Stromal cell of bone marrow (primary cell): ENCODE measurements at regions not wholly inside any gene's neighbourhood (a gene's known extent, or its start where the extent isn't known, plus 50 kb on each side); places are given as distances from the start of the nearest gene placed in this dataset.
"Not testable (repeated sequence)": the region's sequence is repeated elsewhere in the genome, so short reads cannot be mapped to it uniquely, and the experiment has no call there.

Experiments used
- DNase-seq: peaks from one replicate; pipeline ENCODE4 v3.0.0-alpha.2; 2012; ENCODE audit warnings: low read depth

DNA sequence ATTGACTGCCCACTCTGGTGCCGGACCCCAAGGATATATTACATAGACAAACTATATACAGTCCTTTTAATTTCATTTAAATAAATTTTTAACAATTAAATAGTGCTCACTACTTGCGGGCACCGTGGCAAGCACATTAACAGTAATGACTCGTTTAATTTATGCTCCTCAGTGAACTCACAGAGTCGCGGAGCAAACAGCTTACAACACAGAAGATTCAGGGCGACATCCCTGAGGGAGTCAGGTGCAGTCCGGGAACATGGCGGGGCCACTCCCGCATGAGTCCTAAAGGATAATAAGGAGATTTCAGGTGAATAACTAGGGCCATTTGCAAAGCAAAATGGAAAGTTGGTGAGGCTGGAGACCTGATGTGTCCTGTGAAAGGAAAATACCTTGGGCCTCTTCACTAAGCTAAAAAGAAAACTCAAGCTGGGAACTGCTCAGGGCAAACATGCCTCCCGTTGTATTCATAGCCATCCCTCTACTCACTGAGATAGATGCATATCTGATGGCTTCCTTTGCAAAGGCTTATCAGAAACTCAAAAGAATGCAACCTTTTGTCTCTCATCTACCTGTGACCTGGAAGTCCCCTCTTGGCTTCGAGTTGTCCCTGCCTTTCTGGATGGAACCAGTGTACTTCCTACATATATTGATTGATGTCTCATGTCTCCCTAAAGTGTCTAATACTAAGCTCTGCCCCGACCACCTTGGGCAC lies 125.6 kb downstream of the KLF6 start:
- no peak for DNase-seq

DNA sequence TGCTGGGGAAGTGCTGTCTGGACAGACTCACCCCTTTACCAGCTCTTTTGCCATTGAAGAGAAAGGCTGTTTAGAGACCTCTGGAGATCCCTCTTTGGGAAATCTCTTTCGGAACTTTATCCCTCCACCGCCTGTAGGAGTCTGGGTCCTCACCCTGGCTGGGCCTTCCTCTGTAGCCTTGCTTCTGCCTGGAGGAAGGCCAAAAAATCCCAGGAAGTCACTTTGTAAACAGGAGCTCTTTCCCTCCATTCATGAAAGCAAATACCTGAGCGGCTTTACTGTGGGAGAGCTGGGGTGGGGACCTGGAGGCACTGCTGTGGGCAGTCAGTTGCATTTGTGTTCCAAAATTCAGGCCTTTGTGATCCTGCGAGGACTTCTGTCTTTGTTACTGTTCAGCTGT lies 126.2 kb downstream of the KLF6 start:
- DNase-seq: no peak

DNA sequence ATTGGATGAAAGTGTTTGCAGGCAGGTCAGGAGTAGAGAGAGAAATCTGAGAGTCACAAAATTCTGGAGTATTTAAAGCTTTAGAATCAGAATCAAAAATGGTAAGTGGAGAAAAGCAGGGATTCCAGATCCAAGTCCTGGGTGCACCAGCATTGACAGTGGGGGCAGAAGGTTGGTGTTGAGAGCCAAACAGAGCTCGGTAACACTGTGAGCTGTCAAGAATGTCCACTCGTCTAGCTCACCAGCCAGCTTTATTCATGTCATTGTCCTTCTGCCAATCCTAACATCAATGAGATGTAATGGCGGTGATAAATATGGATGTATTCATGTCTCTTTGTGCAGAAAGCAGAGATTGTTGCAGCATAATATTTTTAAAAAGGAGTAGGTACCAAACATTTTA lies 128.8 kb downstream of the KLF6 start:
- DNase-seq: no peak

DNA sequence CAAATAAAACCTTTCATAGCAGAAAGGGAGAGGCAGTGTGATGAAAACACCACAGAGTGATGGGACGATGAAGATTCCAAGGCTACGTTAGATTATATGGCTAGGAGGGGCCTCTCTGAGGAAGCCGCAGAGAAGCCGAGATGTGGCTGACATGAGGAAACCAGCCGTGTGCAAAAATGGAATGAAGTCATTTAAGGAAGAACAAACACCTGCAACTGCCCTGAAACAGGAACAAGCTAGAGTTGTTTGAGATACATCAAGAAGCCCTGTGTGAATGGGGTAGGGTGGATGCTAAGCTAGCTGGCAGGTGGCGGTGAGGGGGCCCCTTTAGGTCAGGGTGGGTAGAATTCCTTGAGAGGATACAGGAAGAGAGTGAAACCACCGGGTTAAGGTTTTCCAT lies 129.5 kb downstream of the KLF6 start:
- no peak for DNase-seq

GRCh38 chr10:3654980-3655379 lies 130.0 kb downstream of the KLF6 start:
- no peak for DNase-seq

GRCh38 chr10:3654496-3654895 lies 130.5 kb downstream of the KLF6 start:
- DNase-seq: no peak

DNA sequence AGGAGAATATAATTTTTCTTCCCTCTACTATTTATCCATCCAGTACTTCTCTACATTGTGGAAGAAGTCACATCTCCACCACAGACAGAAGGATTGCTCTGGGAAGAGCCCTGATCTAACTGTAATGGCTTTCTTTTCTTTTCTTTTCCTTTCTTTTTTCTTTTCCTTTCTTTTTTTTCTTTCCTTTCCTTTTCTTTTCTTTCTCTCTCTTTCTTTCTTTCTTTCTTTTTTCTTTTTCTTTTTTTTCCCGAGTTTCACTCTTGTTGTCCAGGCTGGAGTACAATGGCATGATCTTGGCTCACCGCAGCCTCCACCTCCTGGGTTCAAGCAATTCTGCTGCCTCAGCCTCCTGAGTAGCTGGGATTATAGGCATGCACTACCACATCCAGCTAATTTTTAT lies 131.7 kb downstream of the KLF6 start:
- DNase-seq: not testable (repeated sequence)

GRCh38 chr10:3652886-3653285 lies 132.1 kb downstream of the KLF6 start:
- no peak for DNase-seq

DNA sequence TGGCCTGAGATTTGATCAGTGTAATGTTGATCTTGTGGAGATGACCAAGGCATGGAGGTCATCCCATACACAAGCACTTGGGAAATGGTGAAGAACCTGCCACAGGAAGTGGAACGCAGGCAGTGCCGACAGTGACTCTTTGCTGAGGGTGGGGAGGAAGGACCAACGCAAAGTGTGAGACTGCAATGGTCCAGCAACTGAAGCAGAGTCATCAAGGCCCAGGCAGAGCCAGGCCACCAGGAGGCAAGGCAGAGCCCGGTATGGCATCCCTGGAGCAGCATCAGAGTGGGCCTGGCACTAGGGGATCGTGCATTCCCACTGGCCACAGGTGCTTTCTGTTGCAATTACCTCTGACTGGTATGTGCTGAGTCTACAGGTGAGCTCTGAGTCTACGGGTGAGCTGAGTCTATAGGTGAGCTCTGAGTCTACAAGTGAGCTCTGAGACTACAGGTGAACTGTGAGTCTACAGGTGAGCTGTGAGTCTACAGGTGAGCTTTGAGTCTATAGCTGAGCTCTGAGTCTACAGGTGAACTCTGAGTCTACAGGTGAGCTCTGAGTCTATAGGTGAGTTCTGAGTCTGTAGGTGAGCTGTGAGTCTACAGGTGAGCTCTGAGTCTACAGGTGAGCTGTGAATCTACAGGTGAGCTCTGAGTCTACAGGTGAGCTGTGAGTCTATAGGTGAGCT lies 132.9 kb downstream of the KLF6 start:
- DNase-seq: no peak

DNA sequence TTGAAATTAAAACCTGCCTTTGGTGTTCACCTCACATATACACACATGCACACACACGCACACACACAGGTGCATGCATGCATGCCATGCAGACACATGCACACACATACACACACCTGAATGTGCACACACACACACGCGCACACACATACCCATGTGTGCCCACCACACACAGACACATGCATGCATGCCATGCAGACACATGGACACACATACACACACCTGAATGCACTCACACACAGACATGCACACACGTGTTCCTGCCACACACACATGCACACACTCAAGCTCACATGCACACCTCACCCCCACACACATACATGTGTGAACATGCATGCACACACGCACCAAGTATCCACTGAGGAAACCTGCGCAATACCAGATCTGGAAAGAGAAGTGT lies 136.4 kb downstream of the KLF6 start:
- DNase-seq: no peak

GRCh38 chr10:3648170-3648569 lies 136.8 kb downstream of the KLF6 start:
- DNase-seq: no peak

- no peak for DNase-seq
These were observed 137.9 kb downstream of the KLF6 start for GRCh38 chr10:3647074-3647473.

- no peak for DNase-seq
These were observed 139.6 kb downstream of the KLF6 start for GRCh38 chr10:3645406-3645805.

DNA sequence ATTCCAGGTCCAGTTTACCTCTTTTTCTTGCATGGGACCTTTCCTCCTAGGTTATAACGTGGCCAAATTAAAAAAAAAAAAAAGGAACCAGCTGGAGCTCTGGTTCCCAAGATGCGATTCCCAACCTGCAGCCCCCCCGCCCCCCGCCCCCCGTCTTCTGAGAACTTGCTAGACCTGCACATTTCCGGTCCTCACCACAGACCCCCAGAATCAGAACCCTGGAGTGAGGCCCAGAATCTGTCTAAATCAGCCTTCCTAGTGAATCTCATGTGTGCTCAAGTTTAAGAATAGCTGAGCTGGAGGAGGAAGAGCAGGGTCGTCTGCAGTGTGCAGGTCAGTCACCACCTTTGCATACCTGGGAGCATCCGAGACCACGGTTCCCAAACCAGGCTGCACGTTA lies 144.2 kb downstream of the KLF6 start:
- DNase-seq: no peak

DNA sequence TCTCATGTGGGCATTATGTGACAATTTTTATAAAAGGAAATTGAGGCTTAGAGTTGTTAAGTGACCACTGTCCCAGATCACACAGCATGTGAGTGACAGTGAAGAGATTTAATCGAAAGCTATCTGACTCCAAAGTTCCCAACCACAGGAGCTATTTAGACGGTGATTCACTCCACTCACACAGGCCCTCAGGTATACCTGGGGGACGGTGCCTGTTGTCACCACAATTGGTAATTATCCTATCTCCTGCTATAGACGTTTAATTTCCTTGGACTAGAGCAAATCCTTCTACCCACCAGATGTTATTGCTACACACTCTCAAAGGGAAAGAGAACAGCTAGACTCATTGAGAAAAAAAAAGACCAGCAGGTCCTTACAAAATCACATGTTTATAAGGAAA lies 145.5 kb downstream of the KLF6 start:
- DNase-seq: no peak

DNA sequence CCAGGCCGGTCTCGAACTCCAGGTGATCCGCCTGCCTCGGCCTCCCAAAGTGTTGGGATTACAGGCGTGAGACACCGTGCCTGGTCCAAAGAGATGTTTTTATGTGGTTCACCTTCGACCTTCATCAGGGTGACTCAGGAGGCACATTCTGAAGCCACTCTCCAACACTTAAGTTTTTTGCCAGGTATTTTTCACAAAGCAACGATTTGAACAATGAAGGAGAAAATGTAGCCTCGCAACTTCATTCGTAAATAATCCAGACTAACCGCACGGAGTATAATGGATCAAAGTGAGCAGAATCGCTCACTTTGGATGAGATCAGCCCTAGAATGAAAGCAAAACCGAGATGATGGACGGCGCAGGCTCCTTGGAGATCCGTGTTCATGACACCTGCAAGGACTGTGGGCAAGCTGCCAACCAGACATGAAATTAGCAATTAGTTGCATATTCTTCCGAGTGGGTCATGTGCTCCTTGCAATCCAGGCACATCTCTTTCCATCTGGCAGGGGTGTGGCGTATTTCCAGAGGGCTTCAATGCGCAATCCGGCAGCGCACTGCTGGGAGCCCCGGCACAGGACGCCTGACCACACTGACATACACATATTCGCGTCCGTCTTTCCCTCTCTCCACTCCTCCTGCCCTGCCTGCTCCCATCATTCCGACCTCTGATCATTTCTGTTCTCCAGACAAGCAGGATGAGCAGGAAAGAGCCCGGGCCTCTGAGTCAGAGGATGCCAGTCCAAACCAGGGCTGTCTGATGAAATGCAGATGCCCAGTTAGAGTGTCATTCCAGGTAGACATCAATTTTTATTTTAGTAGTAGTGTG lies 148.4 kb downstream of the KLF6 start:
- no peak for DNase-seq

GRCh38 chr10:3635697-3636096 lies 149.3 kb downstream of the KLF6 start:
- DNase-seq: no peak

- no peak for DNase-seq
These were observed 149.8 kb downstream of the KLF6 start for GRCh38 chr10:3635211-3635671.

DNA sequence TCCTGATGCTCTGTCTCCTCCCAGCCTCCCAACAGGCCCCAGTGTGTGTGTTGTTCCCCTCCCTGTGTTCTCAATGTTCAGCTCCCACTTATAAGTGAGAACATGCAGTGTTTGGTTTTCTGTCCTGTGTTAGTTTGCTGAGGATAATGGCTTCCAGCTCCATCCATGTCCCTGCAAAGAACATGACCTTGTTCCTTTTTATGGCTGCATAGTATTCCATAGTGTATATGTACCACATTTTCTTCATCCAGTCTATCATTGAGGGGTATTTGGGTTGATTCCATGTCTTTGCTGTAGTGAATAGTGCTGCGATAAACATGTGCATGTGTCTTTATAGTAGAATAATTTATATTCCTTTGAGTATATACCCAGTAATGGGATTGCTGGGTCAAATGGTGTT lies 150.4 kb downstream of the KLF6 start:
- DNase-seq: not testable (repeated sequence)

GRCh38 chr10:3631701-3632330 lies 153.2 kb downstream of the KLF6 start:
- DNase-seq: no peak

DNA sequence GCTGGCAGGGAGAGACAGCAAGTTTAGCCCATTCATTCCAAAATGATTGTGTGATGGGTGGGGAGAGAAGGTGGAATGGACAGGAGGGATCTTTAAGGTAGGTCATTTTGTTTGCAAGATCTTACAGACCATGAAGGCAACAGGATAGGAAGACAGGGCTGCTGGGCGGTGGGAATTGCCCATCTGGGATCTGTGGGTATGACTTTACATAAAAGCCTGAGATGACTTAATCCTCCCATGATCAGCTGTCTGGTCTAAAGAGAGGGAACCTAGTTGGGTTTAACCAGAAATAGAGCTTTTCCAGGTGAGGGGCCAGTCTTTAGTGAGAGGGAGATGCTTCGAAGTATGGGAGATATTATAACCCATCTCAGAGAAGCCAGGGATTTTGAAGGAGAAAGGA lies 153.7 kb downstream of the KLF6 start:
- no peak for DNase-seq

GRCh38 chr10:3625959-3626751 lies 158.9 kb downstream of the KLF6 start:
- no peak for DNase-seq
